ENCODE measurements at regions not wholly inside any gene's neighbourhood (a gene's known extent, or its start where the extent isn't known, plus 50 kb on each side); places are given as distances from the start of the nearest gene placed in this dataset.

- TF ChIP-seq POLR2A (IDR thresholded peaks at IDR 0.05) (no peak), CTCF (IDR thresholded peaks at IDR 0.05) (no peak)
Observed at GRCh38 chr4:26807330-26807729, 53.3 kb upstream of the STIM2 start.
